Astrocyte (in vitro differentiated cells and primary cell): ENCODE measurements at regions not wholly inside any gene's neighbourhood (a gene's known extent, or its start where the extent isn't known, plus 50 kb on each side); places are given as distances from the start of the nearest gene placed in this dataset.

Source experiments
- DNase-seq: peaks from one replicate; pipeline ENCODE4 v3.0.0-alpha.2; 2010; ENCODE audit warnings: low read depth
- FAIRE-seq: peaks from 2 replicates; lab custom pipeline; 2011; peaks lifted over from hg19 to GRCh38; lab: Jason Lieb, UNC
- H2AFZ ChIP-seq: 2 replicates; pipeline ENCODE4 v1.6.0; 2012; ENCODE audit warnings: low read depth, low read length, inconsistent platforms
- H3K27ac ChIP-seq: 2 replicates; pipeline ENCODE4 v1.5.1; 2011; ENCODE audit warnings: low read depth, low read length, inconsistent platforms
- H3K27me3 ChIP-seq: 2 replicates; pipeline ENCODE4 v1.6.0; 2011; ENCODE audit warnings: low read length, inconsistent platforms; ENCODE audit not compliant: insufficient read depth
- H3K36me3 ChIP-seq: 2 replicates; pipeline ENCODE4 v1.5.1; 2011; ENCODE audit warnings: low read length, inconsistent platforms; ENCODE audit not compliant: insufficient read depth
- H3K4me1 ChIP-seq: 2 replicates; pipeline ENCODE4 v1.5.1; 2011; ENCODE audit warnings: low read length, inconsistent platforms; ENCODE audit not compliant: insufficient read depth
- H3K4me2 ChIP-seq: 2 replicates; pipeline ENCODE4 v1.6.0; 2012; ENCODE audit warnings: low read length, inconsistent platforms
- H3K4me3 ChIP-seq: 2 replicates; pipeline ENCODE4 v1.5.1; 2011; ENCODE audit warnings: low read depth, mild to moderate bottlenecking, low read length, inconsistent platforms; ENCODE audit not compliant: insufficient read depth
- H3K79me2 ChIP-seq: 2 replicates; pipeline ENCODE4 v1.6.0; 2012; ENCODE audit warnings: mild to moderate bottlenecking, low read length, inconsistent platforms; ENCODE audit not compliant: insufficient read depth
- H3K9ac ChIP-seq: 2 replicates; pipeline ENCODE4 v1.6.0; 2012; ENCODE audit warnings: mild to moderate bottlenecking, low read length, inconsistent platforms
- H3K9me3 ChIP-seq: 2 replicates; pipeline ENCODE4 v1.5.1; 2012; ENCODE audit warnings: low read depth, mild to moderate bottlenecking, low read length, inconsistent platforms; ENCODE audit not compliant: insufficient read depth
- H4K20me1 ChIP-seq: 2 replicates; pipeline ENCODE4 v1.6.0; 2012; ENCODE audit warnings: low read length, inconsistent platforms; ENCODE audit not compliant: insufficient read depth
- H3K27ac Mint-ChIP-seq: one replicate; pipeline ENCODE4 v1.8.0; 2021; ENCODE audit warnings: mild to moderate bottlenecking, mixed read lengths; ENCODE audit not compliant: unreplicated experiment
- H3K27me3 Mint-ChIP-seq: one replicate; pipeline ENCODE4 v1.8.0; 2021; ENCODE audit warnings: low read depth, mixed read lengths; ENCODE audit not compliant: unreplicated experiment
- H3K36me3 Mint-ChIP-seq: one replicate; pipeline ENCODE4 v1.8.0; 2021; ENCODE audit warnings: low read depth, mixed read lengths; ENCODE audit not compliant: unreplicated experiment
- H3K4me1 Mint-ChIP-seq: one replicate; pipeline ENCODE4 v1.8.0; 2021; ENCODE audit warnings: low read depth, mixed read lengths; ENCODE audit not compliant: unreplicated experiment
- H3K4me3 Mint-ChIP-seq: one replicate; pipeline ENCODE4 v1.8.0; 2021; ENCODE audit warnings: mild to moderate bottlenecking, moderate library complexity, mixed read lengths; ENCODE audit not compliant: unreplicated experiment
- H3K9me3 Mint-ChIP-seq: one replicate; pipeline ENCODE4 v1.8.0; 2021; ENCODE audit warnings: mild to moderate bottlenecking, mixed read lengths; ENCODE audit not compliant: unreplicated experiment
- CTCF ChIP-seq: IDR thresholded peaks from 2 replicates; pipeline ENCODE4 v1.5.1; 2011; ENCODE audit warnings: low read depth, mild to moderate bottlenecking, inconsistent platforms, low read length, moderate library complexity; ENCODE audit not compliant: insufficient read depth
- EZH2 ChIP-seq: IDR thresholded peaks from 2 replicates; pipeline ENCODE4 v1.6.1; 2012; ENCODE audit warnings: mild to moderate bottlenecking, low read length, inconsistent platforms; ENCODE audit not compliant: insufficient read depth

GRCh38 chr1:232204269-232204668, 425.7 kb downstream of the SIPA1L2 start:
- TF ChIP-seq CTCF (no peak), EZH2 (no peak)
- Histone ChIP-seq H3K4me3 (no peak overlapping the region), H3K27ac (no peak overlapping the region), H3K9ac (no peak overlapping the region), H3K36me3 (no peaks in the 10 kb centered on the region), H4K20me1 (no peaks in the 10 kb centered on the region), H3K79me2 (no peaks in the 10 kb centered on the region), H3K27me3 (no peaks in the 10 kb centered on the region), H3K4me1 (no peaks in the 10 kb centered on the region), H3K9me3 (no peaks in the 10 kb centered on the region), H2AFZ (no peak overlapping the region), H3K4me2 (no peak overlapping the region)
- DNase-seq: no peak
- H3K4me3 Mint-ChIP-seq: no peak overlapping the region
- peaks cover 2% of the 10 kb centered on the region for H3K27me3 Mint-ChIP-seq
- peaks cover 1% of the 10 kb centered on the region for H3K36me3 Mint-ChIP-seq
- peaks cover 11% of the 10 kb centered on the region for H3K9me3 Mint-ChIP-seq
- no peak overlapping the region for H3K27ac Mint-ChIP-seq
- no peaks in the 10 kb centered on the region for H3K4me1 Mint-ChIP-seq
- FAIRE-seq: no peak

- H3K79me2 ChIP-seq: no peaks in the 10 kb centered on the region
- Mint-ChIP-seq H3K4me3 (no peak overlapping the region), H3K36me3 (peaks cover 1% of the 10 kb centered on the region), H3K4me1 (peaks cover 4% of the 10 kb centered on the region), H3K9me3 (peaks cover 11% of the 10 kb centered on the region), H3K27me3 (no peaks in the 10 kb centered on the region), H3K27ac (no peak overlapping the region)
- no peak overlapping the region for H3K4me2 ChIP-seq
- H3K4me1 ChIP-seq: no peaks in the 10 kb centered on the region
- no peak overlapping the region for H3K4me3 ChIP-seq
- H2AFZ ChIP-seq: no peak overlapping the region
- no peaks in the 10 kb centered on the region for H3K9me3 ChIP-seq
- TF ChIP-seq CTCF (no peak), EZH2 (no peak)
- H3K9ac ChIP-seq: no peak overlapping the region
- DNase-seq (no peak), FAIRE-seq (no peak)
- no peaks in the 10 kb centered on the region for H3K27me3 ChIP-seq
- H3K36me3 ChIP-seq: no peaks in the 10 kb centered on the region
- no peaks in the 10 kb centered on the region for H4K20me1 ChIP-seq
- no peak overlapping the region for H3K27ac ChIP-seq
Measured at GRCh38 chr1:232201024-232201423, 428.9 kb downstream of the SIPA1L2 start.

GRCh38 chr1:232196042-232196441, 433.9 kb downstream of the SIPA1L2 start:
- no peaks in the 10 kb centered on the region for H3K27me3 ChIP-seq
- H3K9me3 ChIP-seq: no peaks in the 10 kb centered on the region
- no peak for TF ChIP-seq EZH2
- TF ChIP-seq CTCF: no peak
- H2AFZ ChIP-seq: no peak overlapping the region
- no peak overlapping the region for H3K27ac Mint-ChIP-seq
- no peaks in the 10 kb centered on the region for H3K36me3 Mint-ChIP-seq
- no peak overlapping the region for H3K27ac ChIP-seq
- H3K27me3 Mint-ChIP-seq: no peaks in the 10 kb centered on the region
- H3K79me2 ChIP-seq: no peaks in the 10 kb centered on the region
- no peak overlapping the region for H3K4me2 ChIP-seq
- peaks cover 5% of the 10 kb centered on the region for H3K9me3 Mint-ChIP-seq
- FAIRE-seq (no peak), DNase-seq (no peak)
- no peak overlapping the region for H3K4me3 ChIP-seq
- H3K36me3 ChIP-seq: no peaks in the 10 kb centered on the region
- H3K4me1 Mint-ChIP-seq: peaks cover 8% of the 10 kb centered on the region
- no peak overlapping the region for H3K9ac ChIP-seq
- no peaks in the 10 kb centered on the region for H4K20me1 ChIP-seq
- H3K4me1 ChIP-seq: no peaks in the 10 kb centered on the region
- H3K4me3 Mint-ChIP-seq: no peak overlapping the region
